Esophagus (tissue), 2 donors: ENCODE measurements at regions not wholly inside any gene's neighbourhood (a gene's known extent, or its start where the extent isn't known, plus 50 kb on each side); places are given as distances from the start of the nearest gene placed in this dataset.

Experiments used
- H3K27ac ChIP-seq, 2 donors: one replicate each; pipeline ENCODE4 v1.5.1; 2013; ENCODE audit warnings: low read depth in 2 of 2, mild to moderate bottlenecking in 2 of 2, inconsistent platforms in 1 of 2, low read length in 1 of 2, moderate library complexity in 1 of 2
- H3K27me3 ChIP-seq, 2 donors: one replicate each; pipeline ENCODE4 v1.6.1; 2013; ENCODE audit warnings: low read length in 2 of 2, control low read depth in 1 of 2, mild to moderate bottlenecking in 1 of 2; ENCODE audit not compliant: insufficient read depth in 2 of 2, control insufficient read depth in 1 of 2
- H3K36me3 ChIP-seq, 2 donors: one replicate each; pipeline ENCODE4 v1.6.1; 2013; ENCODE audit warnings: low read length in 1 of 2; ENCODE audit not compliant: control insufficient read depth in 2 of 2, insufficient read depth in 2 of 2
- H3K4me1 ChIP-seq, 2 donors: one replicate each; pipeline ENCODE4 v1.6.1; 2013; ENCODE audit warnings: low read length in 1 of 2; ENCODE audit not compliant: control insufficient read depth in 2 of 2, insufficient read depth in 2 of 2
- H3K4me3 ChIP-seq, 2 donors: one replicate each; pipeline ENCODE4 v1.5.1; 2013; ENCODE audit warnings: low read length in 2 of 2, mild to moderate bottlenecking in 2 of 2, low read depth in 1 of 2, moderate library complexity in 1 of 2
- H3K9me3 ChIP-seq, 2 donors: one replicate each; pipeline ENCODE4 v1.6.1; 2013; ENCODE audit warnings: mild to moderate bottlenecking in 2 of 2, low read depth in 1 of 2, low read length in 1 of 2, moderate library complexity in 1 of 2; ENCODE audit not compliant: control insufficient read depth in 2 of 2, insufficient read depth in 1 of 2
- WGBS, 2 donors: extraction: QIAGEN DNeasy Blood & Tissue Kit; methylation state at CpG; one replicate each; pipeline ENCODE4 v1.1.7; 2013; 5-methylcytosine and 5-hydroxymethylcytosine counted together
- donor health status: healthy with polysubstance abuse.
- donor health status: Bipolar disorder and iron deficiency.

GRCh38 chr7:67854221-67855178 lies 857.9 kb downstream of the TYW1 start:
- Histone ChIP-seq H3K9me3 (no peaks in the 10 kb centered on the region), H3K4me1 (no peaks in the 10 kb centered on the region), H3K4me3 (no peak overlapping the region), H3K36me3 (no peaks in the 10 kb centered on the region), H3K27ac (no peak overlapping the region), H3K27me3 (no peaks in the 10 kb centered on the region)
- WGBS, 2 donors = 45 to 46% methylated on average over 22 of the region's 22 CpGs

DNA sequence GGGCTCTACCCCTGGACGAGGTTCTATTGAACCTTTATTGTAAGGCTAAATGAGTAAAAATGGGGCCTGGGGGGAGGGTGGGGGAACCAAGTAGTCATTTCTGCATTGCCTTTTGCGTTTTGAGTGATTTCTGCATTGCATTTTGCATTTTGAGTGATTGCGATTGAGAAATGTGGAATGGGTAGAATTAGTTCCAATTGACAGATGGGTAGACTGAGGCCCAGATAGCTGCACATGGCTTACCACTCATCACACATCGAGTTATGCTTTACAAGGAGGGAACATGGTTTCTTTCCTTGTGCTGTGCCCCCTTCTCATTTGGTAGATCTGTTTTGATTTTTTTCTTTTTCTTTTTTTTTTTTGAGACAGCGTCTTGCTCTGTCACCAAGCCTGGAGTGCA lies 858.7 kb downstream of the TYW1 start:
- Histone ChIP-seq H3K4me1 (no peaks in the 10 kb centered on the region), H3K27me3 (no peaks in the 10 kb centered on the region)

GRCh38 chr7:67856046-67856445 lies 859.4 kb downstream of the TYW1 start:
- WGBS, 2 donors = 58 to 76% methylated on average over 2 of the region's 2 CpGs
- no peaks in the 10 kb centered on the region for H3K9me3 ChIP-seq

More for the DNA sequence above, 858.7 kb downstream of the TYW1 start:
- Histone ChIP-seq H3K4me3 (no peak overlapping the region), H3K36me3 (no peaks in the 10 kb centered on the region), H3K9me3 (no peaks in the 10 kb centered on the region), H3K27ac (no peak overlapping the region)
- WGBS, 2 donors = 68 to 75% methylated on average over 5 of the region's 5 CpGs

GRCh38 chr7:67857698-67858097 lies 861.1 kb downstream of the TYW1 start:
- Histone ChIP-seq H3K4me3 (no peak overlapping the region), H3K36me3 (no peaks in the 10 kb centered on the region), H3K4me1 (no peaks in the 10 kb centered on the region), H3K27me3 (no peaks in the 10 kb centered on the region), H3K9me3 (no peaks in the 10 kb centered on the region), H3K27ac (no peak overlapping the region)
- WGBS, 2 donors = 66 to 74% methylated on average over 10 of the region's 10 CpGs

More at GRCh38 chr7:67856046-67856445, 859.4 kb downstream of the TYW1 start:
- Histone ChIP-seq H3K27ac (no peak overlapping the region), H3K4me1 (no peaks in the 10 kb centered on the region), H3K27me3 (no peaks in the 10 kb centered on the region), H3K4me3 (no peak overlapping the region), H3K36me3 (no peaks in the 10 kb centered on the region)

GRCh38 chr7:67858931-67859330 lies 862.3 kb downstream of the TYW1 start:
- Histone ChIP-seq H3K27ac (no peak overlapping the region), H3K27me3 (no peaks in the 10 kb centered on the region), H3K36me3 (no peaks in the 10 kb centered on the region), H3K4me1 (no peaks in the 10 kb centered on the region), H3K4me3 (no peak overlapping the region), H3K9me3 (no peaks in the 10 kb centered on the region)
- 65 to 68% methylated on average over 7 of the region's 7 CpGs for WGBS, 2 donors

DNA sequence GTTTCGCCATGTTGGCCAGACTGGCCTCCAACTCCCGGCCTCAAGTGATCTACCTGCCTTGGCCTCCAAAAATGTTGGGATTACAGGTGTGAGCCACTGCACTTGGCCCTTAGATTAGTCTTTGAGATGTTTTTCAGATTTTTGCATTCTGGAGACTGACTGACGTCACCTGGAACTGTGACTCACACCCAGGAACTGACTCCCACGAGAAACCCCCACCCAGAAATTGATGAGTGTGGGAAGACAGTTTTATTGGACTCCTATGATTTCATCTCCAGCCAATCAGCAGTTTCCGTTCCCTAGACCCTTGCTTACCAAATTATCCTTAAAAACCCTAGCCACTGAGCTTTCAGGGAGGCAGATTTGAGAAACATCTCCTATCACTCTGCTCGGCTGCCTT lies 867.3 kb downstream of the TYW1 start:
- Histone ChIP-seq H3K27me3 (no peaks in the 10 kb centered on the region), H3K27ac (no peak overlapping the region), H3K4me3 (no peak overlapping the region), H3K9me3 (peaks cover 0 to 3% of the 10 kb centered on the region in 2 donors), H3K36me3 (no peaks in the 10 kb centered on the region), H3K4me1 (no peaks in the 10 kb centered on the region)
- 67 to 79% methylated on average over 6 of the region's 6 CpGs for WGBS, 2 donors

DNA sequence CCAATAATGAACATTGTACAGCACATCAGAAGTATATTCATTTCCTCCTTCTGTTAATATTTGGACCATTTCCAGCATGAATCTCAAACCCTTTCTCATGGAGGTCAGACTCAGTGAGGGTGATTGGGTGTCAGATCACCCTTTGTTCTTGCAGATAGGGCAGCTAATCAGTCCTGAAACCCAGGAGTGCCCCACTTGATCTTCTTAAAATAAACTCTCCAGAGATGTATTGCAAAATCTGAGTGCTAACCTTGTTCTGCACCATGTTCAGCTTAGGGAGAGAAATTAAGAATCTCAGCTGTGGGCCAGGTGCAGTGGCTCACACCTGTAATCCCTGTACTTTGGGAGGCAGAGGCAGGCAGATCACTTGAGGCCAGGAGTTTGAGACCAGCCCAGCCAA lies 869.4 kb downstream of the TYW1 start:
- Histone ChIP-seq H3K27ac (no peak overlapping the region), H3K4me3 (no peak overlapping the region), H3K36me3 (no peaks in the 10 kb centered on the region), H3K27me3 (no peaks in the 10 kb centered on the region), H3K4me1 (no peaks in the 10 kb centered on the region), H3K9me3 (peaks cover 0 to 3% of the 10 kb centered on the region in 2 donors)

GRCh38 chr7:67866812-67867211 lies 870.2 kb downstream of the TYW1 start:
- H3K36me3 ChIP-seq = no peaks in the 10 kb centered on the region
- 89 to 94% methylated on average over 3 of the region's 3 CpGs for WGBS, 2 donors
- no peak overlapping the region for H3K4me3 ChIP-seq
- H3K27ac ChIP-seq = no peak overlapping the region
- H3K9me3 ChIP-seq = peaks cover 0 to 3% of the 10 kb centered on the region in 2 donors
- no peaks in the 10 kb centered on the region for H3K4me1 ChIP-seq
- H3K27me3 ChIP-seq = no peaks in the 10 kb centered on the region

DNA sequence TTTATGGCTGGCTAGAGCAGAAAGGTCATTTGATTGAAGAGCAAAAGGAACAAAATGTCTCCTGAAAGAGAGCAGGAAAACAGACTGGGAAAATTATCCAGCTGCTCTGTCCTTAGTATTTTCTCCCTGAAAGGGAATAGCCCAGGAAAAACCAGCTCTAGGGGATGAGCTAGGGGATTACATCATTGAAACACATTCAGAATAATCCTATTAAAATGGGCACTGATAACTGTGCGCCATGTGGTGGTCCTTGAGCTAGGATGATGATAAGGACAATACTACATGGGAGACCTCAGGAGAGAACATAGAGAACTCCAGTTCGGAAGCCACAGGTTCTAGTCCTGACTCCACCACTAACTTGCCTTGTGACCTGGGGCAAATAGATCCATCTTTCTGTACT lies 873.8 kb downstream of the TYW1 start:
- peaks cover 0 to 3% of the 10 kb centered on the region in 2 donors for H3K9me3 ChIP-seq
- no peak overlapping the region for H3K27ac ChIP-seq
- no peaks in the 10 kb centered on the region for H3K27me3 ChIP-seq
- H3K36me3 ChIP-seq = no peaks in the 10 kb centered on the region
- no peak overlapping the region for H3K4me3 ChIP-seq
- H3K4me1 ChIP-seq = no peaks in the 10 kb centered on the region
- WGBS, 2 donors = 88 to 96% methylated on average over 2 of the region's 2 CpGs

DNA sequence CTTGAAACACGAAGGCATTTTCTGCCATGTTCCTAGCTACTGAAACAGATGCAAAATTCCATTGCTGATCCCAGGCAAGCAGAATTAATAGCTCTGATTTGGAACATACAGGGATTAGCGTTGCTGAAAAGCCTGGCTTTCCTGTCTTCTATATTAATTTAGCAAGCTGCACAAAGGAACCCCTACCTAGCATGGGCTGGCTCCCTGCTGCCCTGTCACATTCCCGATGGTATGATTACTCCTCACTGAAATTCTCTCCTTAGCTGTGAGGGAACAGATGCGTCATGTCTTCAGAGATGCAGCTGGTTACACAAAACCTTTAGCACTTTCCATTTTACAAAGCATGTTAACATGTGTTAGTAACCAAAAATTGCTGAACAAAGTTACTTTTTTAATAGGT lies 878.9 kb downstream of the TYW1 start:
- no peaks in the 10 kb centered on the region for H3K27me3 ChIP-seq
- no peaks in the 10 kb centered on the region for H3K36me3 ChIP-seq
- no peaks in the 10 kb centered on the region for H3K4me1 ChIP-seq
- no peak overlapping the region for H3K27ac ChIP-seq
- no peak overlapping the region for H3K4me3 ChIP-seq
- 44 to 53% methylated on average over 4 of the region's 4 CpGs for WGBS, 2 donors
- peaks cover 0 to 3% of the 10 kb centered on the region in 2 donors for H3K9me3 ChIP-seq
